Testis (tissue), 2 donors: ENCODE measurements at regions not wholly inside any gene's neighbourhood (a gene's known extent, or its start where the extent isn't known, plus 50 kb on each side); places are given as distances from the start of the nearest gene placed in this dataset.

ENCODE experiments used
- DNase-seq: peaks from one replicate; pipeline ENCODE4 v3.0.0-alpha.2; 2019
- H3K27ac ChIP-seq, 2 donors: fragments of 200-600 bp; sonication (generic); one replicate each; pipeline ENCODE4 v1.5.1; 2019
- H3K27me3 ChIP-seq: fragments of 200-600 bp; sonication (generic); one replicate; pipeline ENCODE4 v1.5.1; 2019
- H3K36me3 ChIP-seq: fragments of 200-600 bp; sonication (generic); one replicate; pipeline ENCODE4 v1.5.1; 2017; ENCODE audit warnings: low read depth; ENCODE audit errors: missing control alignments
- H3K4me1 ChIP-seq: fragments of 200-600 bp; sonication (generic); one replicate; pipeline ENCODE4 v1.5.1; 2019
- H3K4me3 ChIP-seq, 2 donors: fragments of 200-600 bp; sonication (generic); one replicate each; pipeline ENCODE4 v1.5.1; 2017 to 2019
- H3K9me3 ChIP-seq: fragments of 200-600 bp; sonication (generic); one replicate; pipeline ENCODE4 v1.5.1; 2017
- POLR2A ChIP-seq: fragments of 450-650 bp; IDR thresholded peaks from one replicate; pipeline ENCODE4 v1.6.1; 2017; ENCODE audit warnings: antibody characterized with exemption, mild to moderate bottlenecking, moderate library complexity
- WGBS, 2 donors: methylation state at CpG; one replicate each; pipeline ENCODE4 v1.1.5; 2018; 5-methylcytosine and 5-hydroxymethylcytosine counted together
- intact Hi-C: fragments of 100-400 bp; cut with DNase I; formaldehyde crosslinking; loops from one replicate; pipeline ENCODE4 v1.15.1; 2023; ENCODE audit warnings: low total_unique reads
- TF ChIP-seq, protein P1 (sequence below), 3 experiments: fragments of 450-650 bp in 2 of 3; fragments of 200-600 bp in 1 of 3; sonication (generic) in 1 of 3; IDR thresholded peaks; one replicate each; pipeline ENCODE4 v1.5.1; 2016 to 2019; ENCODE audit warnings: antibody characterized with exemption in 3 of 3, mild to moderate bottlenecking in 2 of 3, moderate library complexity in 1 of 3

DNA sequence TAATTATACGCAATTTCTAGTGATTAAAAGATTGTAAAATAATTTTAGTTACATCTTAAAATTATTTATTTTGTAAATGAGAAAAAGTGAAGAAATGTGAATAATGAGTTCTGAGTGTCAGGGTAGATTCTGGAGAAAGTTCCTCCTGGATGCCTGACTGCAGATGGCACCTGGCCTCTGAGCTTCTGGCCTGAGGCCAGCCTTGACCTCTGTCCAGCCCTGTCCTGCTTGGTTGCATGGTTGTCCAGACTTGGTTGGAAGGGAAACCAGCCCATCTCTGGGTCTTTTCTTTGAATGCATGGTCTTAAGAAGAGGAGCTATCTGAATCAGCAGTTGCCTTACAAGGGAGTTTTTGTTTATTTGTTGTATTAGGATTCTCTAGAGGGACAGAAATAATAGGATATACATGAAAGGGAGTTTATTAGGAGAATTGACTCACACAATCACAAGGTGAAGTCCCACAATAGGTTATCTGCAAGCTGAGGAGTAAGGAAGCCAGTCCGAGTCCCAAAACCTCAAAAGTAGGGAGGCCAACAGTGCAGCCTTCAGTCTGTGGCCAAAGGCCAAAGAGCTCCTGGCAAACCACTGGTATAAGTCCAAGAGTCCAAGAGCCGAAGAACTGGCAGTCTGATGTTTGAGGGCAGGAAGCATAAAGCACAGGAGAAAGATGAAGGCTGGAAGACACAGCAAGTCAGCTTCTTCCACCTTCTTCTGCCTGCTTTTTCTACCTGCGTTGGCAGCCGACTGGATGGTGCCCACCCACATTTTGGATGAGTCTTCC is 385.8 kb downstream of the ZNF536 start:
- H3K36me3 ChIP-seq: no peaks in the 10 kb centered on the region
- no peak overlapping the region for H3K4me3 ChIP-seq
- DNase-seq: no peak
- no peaks in the 10 kb centered on the region for H3K4me1 ChIP-seq
- no peak overlapping the region for H3K27ac ChIP-seq
- WGBS, 2 donors: 75 to 83% methylated on average over 5 of the region's 5 CpGs
- no peaks in the 10 kb centered on the region for H3K27me3 ChIP-seq
- H3K9me3 ChIP-seq: no peaks in the 10 kb centered on the region
- no peak for TF ChIP-seq POLR2A
- TF ChIP-seq, protein P1, sequence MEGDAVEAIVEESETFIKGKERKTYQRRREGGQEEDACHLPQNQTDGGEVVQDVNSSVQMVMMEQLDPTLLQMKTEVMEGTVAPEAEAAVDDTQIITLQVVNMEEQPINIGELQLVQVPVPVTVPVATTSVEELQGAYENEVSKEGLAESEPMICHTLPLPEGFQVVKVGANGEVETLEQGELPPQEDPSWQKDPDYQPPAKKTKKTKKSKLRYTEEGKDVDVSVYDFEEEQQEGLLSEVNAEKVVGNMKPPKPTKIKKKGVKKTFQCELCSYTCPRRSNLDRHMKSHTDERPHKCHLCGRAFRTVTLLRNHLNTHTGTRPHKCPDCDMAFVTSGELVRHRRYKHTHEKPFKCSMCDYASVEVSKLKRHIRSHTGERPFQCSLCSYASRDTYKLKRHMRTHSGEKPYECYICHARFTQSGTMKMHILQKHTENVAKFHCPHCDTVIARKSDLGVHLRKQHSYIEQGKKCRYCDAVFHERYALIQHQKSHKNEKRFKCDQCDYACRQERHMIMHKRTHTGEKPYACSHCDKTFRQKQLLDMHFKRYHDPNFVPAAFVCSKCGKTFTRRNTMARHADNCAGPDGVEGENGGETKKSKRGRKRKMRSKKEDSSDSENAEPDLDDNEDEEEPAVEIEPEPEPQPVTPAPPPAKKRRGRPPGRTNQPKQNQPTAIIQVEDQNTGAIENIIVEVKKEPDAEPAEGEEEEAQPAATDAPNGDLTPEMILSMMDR (IDR thresholded peaks at IDR 0.05): no peak
- intact Hi-C loops: no loop called here

DNA sequence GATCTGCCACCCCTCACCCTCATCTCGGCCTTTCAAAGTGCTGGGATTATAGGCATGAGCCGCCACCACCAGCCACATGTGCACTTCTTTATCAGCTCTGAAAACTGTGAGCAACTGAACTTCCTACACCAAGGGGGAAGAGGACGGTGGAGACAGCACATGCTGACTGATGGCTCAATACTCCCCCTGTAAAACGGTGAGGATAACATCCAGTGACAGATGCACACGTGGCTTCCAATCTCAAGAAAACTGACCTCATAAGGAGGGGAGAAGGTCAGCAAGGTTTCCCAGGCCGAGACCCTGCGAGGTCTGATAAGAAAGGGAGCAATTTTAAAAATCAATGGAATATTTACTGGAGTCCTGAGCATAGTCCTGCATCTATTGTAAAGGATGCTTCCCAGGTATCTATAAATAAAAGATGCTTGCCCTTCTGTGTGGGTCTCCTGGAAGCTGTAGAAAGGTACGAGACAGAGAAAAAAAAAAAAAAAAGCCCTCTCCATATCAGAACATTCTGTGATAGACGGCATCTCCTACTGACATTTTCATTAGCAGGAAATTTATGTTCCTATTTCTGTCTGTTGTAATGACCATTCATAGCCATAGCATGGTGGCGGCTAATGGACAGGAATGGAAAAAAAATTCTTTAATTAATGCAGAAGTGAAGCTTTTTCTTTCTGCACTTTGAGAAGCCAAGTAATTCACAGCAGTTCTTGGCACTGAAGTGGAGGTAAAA is 385.1 kb downstream of the ZNF536 start:
- Histone ChIP-seq H3K27ac (no peak overlapping the region), H3K9me3 (no peaks in the 10 kb centered on the region), H3K4me1 (no peaks in the 10 kb centered on the region), H3K4me3 (no peak overlapping the region), H3K27me3 (no peaks in the 10 kb centered on the region), H3K36me3 (no peaks in the 10 kb centered on the region)
- TF ChIP-seq, protein P1 (IDR thresholded peaks at IDR 0.05): no peak
- no peak for TF ChIP-seq POLR2A
- 62 to 63% methylated on average over 6 to 10 of the region's 10 CpGs for WGBS, 2 donors
- no peak for DNase-seq
- intact Hi-C loops: no loop called here

DNA sequence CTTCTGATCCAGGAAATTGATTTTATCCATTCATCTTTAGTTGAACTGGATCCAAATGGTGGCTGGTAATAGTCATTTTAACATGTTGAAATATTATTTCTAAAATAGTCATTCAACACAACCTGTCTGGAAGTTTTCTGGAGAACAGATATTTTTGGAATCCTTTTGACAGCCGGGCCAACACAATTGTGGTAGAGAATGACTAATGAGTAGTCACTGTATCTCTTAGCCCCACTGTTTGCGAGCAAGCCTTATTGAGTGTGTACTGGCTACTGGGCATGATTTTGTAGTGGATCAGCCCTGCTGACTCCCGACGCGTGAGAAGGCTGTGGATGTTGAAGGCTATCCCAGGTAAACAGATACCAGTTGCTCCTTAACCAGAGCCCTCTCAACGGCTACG is 383.4 kb downstream of the ZNF536 start:
- 89 to 97% methylated on average over 7 of the region's 7 CpGs for WGBS, 2 donors
- no peak overlapping the region for H3K4me3 ChIP-seq
- no peak for TF ChIP-seq POLR2A
- TF ChIP-seq, protein P1 (IDR thresholded peaks at IDR 0.05): no peak
- intact Hi-C loops: no loop called here
- no peaks in the 10 kb centered on the region for H3K9me3 ChIP-seq
- no peak for DNase-seq
- H3K27ac ChIP-seq: no peak overlapping the region
- H3K27me3 ChIP-seq: no peaks in the 10 kb centered on the region
- no peaks in the 10 kb centered on the region for H3K4me1 ChIP-seq
- no peaks in the 10 kb centered on the region for H3K36me3 ChIP-seq

DNA sequence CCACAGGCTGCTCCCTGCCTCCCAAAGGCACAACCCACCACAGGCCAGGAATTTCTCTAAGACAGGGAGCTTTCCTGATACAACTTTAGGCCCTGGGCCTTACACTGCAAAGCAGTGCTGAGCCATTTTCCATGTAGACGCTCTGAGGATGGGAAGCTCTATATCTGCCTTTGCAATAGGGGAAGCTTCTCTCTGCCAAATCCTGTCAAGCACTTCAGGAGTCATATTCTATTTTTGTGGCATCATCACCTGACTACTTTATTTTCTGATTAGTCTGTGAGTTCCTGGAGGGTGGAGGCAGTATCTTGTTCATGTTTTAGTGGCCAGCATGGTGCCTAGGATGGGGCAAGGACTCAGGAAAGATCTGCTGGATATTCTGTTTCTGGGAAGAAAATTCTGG is 382.0 kb downstream of the ZNF536 start:
- Histone ChIP-seq H3K36me3 (no peaks in the 10 kb centered on the region), H3K9me3 (no peaks in the 10 kb centered on the region), H3K4me1 (no peaks in the 10 kb centered on the region), H3K27me3 (no peaks in the 10 kb centered on the region), H3K4me3 (no peak overlapping the region), H3K27ac (no peak overlapping the region)
- no peak for TF ChIP-seq POLR2A
- TF ChIP-seq, protein P1 (IDR thresholded peaks at IDR 0.05): no peak
- intact Hi-C loops: no loop called here
- DNase-seq: no peak
- 73 to 93% methylated on average over 1 of the region's 1 CpG for WGBS, 2 donors
